ENCODE measurements at regions not wholly inside any gene's neighbourhood (a gene's known extent, or its start where the extent isn't known, plus 50 kb on each side); places are given as distances from the start of the nearest gene placed in this dataset.

- Histone ChIP-seq H3K36me3 (no peaks in the 10 kb centered on the region), H3K27me3 (no peaks in the 10 kb centered on the region; the same call in none of the 2 replicates), H3K4me3 (no peak overlapping the region), H3K9me3 (0 out of 2 replicates have a peak, but pooled peaks cover 2% of the 10 kb centered on the region)
- DNase-seq: no peak
Observed at GRCh38 chr2:222082201-222082600, 216.6 kb downstream of the PAX3 start.

- H3K36me3 ChIP-seq: no peaks in the 10 kb centered on the region
- no peaks in the 10 kb centered on the region for H3K9me3 ChIP-seq
- H3K4me3 ChIP-seq: no peak overlapping the region
- H3K27me3 ChIP-seq: no peaks in the 10 kb centered on the region; the same call in none of the 2 replicates
- no peak for DNase-seq
Observed at GRCh38 chr2:222080141-222080540, 218.7 kb downstream of the PAX3 start.

- Histone ChIP-seq H3K4me3 (no peak overlapping the region), H3K27me3 (peaks cover 3% of the 10 kb centered on the region; the same call in 1 of the 2 replicates), H3K36me3 (no peaks in the 10 kb centered on the region), H3K9me3 (no peaks in the 10 kb centered on the region)
- no peak for DNase-seq
Observed at GRCh38 chr2:222076973-222077690, 221.7 kb downstream of the PAX3 start.

GRCh38 chr2:222074674-222075073 is 224.1 kb downstream of the PAX3 start:
- Histone ChIP-seq H3K36me3 (no peaks in the 10 kb centered on the region), H3K27me3 (peaks cover 3% of the 10 kb centered on the region; the same call in 1 of the 2 replicates), H3K9me3 (peaks cover 2% of the 10 kb centered on the region; the same call in 1 of the 2 replicates), H3K4me3 (no peak overlapping the region)
- no peak for DNase-seq

- H3K36me3 ChIP-seq: no peaks in the 10 kb centered on the region
- H3K9me3 ChIP-seq: peaks cover 2% of the 10 kb centered on the region; the same call in 1 of the 2 replicates
- peaks cover 5% of the 10 kb centered on the region; the same call in 1 of the 2 replicates for H3K27me3 ChIP-seq
- no peak overlapping the region for H3K4me3 ChIP-seq
- no peak for DNase-seq
Observed at GRCh38 chr2:222071911-222072310, 226.9 kb downstream of the PAX3 start.

- DNase-seq: no peak
- Histone ChIP-seq H3K9me3 (no peaks in the 10 kb centered on the region), H3K36me3 (no peaks in the 10 kb centered on the region), H3K4me3 (no peak overlapping the region), H3K27me3 (peaks cover 6% of the 10 kb centered on the region; the same call in 1 of the 2 replicates)
Observed at GRCh38 chr2:222064286-222064685, 234.5 kb downstream of the PAX3 start.

- H3K36me3 ChIP-seq: no peaks in the 10 kb centered on the region
- no peak overlapping the region for H3K4me3 ChIP-seq
- peaks cover 33% of the 10 kb centered on the region for H3K27me3 ChIP-seq
- no peak for DNase-seq
- H3K9me3 ChIP-seq: no peaks in the 10 kb centered on the region
Observed at GRCh38 chr2:222058819-222059445, 239.9 kb downstream of the PAX3 start.

- Histone ChIP-seq H3K36me3 (no peaks in the 10 kb centered on the region), H3K27me3 (peaks cover 33% of the 10 kb centered on the region), H3K9me3 (no peaks in the 10 kb centered on the region), H3K4me3 (no peak overlapping the region)
- no peak for DNase-seq
Observed at GRCh38 chr2:222057347-222058073, 241.3 kb downstream of the PAX3 start.

GRCh38 chr2:222055328-222055727 is 243.5 kb downstream of the PAX3 start:
- Histone ChIP-seq H3K4me3 (no peak overlapping the region), H3K9me3 (no peaks in the 10 kb centered on the region), H3K36me3 (no peaks in the 10 kb centered on the region), H3K27me3 (peaks cover 33% of the 10 kb centered on the region)
- no peak for DNase-seq

- DNase-seq: no peak
- H3K36me3 ChIP-seq: no peaks in the 10 kb centered on the region
- H3K4me3 ChIP-seq: no peak overlapping the region
- peaks cover 31% of the 10 kb centered on the region for H3K27me3 ChIP-seq
- H3K9me3 ChIP-seq: no peaks in the 10 kb centered on the region
Observed at GRCh38 chr2:222054813-222055212, 244.0 kb downstream of the PAX3 start.

- Histone ChIP-seq H3K9me3 (no peaks in the 10 kb centered on the region), H3K4me3 (no peak overlapping the region), H3K27me3 (peaks cover 25% of the 10 kb centered on the region), H3K36me3 (no peaks in the 10 kb centered on the region)
- no peak for DNase-seq
Observed at GRCh38 chr2:222052934-222053367, 245.8 kb downstream of the PAX3 start.

- no peak for DNase-seq
- no peaks in the 10 kb centered on the region for H3K36me3 ChIP-seq
- peaks cover 8% of the 10 kb centered on the region for H3K27me3 ChIP-seq
- H3K4me3 ChIP-seq: no peak overlapping the region
- H3K9me3 ChIP-seq: no peaks in the 10 kb centered on the region
Observed at GRCh38 chr2:222050981-222051380, 247.8 kb downstream of the PAX3 start.

GRCh38 chr2:222049946-222050345 is 248.9 kb downstream of the PAX3 start:
- DNase-seq: peak; percentile 76
- Histone ChIP-seq H3K9me3 (no peaks in the 10 kb centered on the region), H3K36me3 (no peaks in the 10 kb centered on the region), H3K4me3 (no peak overlapping the region), H3K27me3 (no peaks in the 10 kb centered on the region; the same call in 1 of the 2 replicates)

- no peaks in the 10 kb centered on the region; the same call in 1 of the 2 replicates for H3K27me3 ChIP-seq
- no peak for DNase-seq
- no peak overlapping the region for H3K4me3 ChIP-seq
- no peaks in the 10 kb centered on the region for H3K36me3 ChIP-seq
- H3K9me3 ChIP-seq: no peaks in the 10 kb centered on the region
Observed at GRCh38 chr2:222043897-222044296, 254.9 kb downstream of the PAX3 start.

- Histone ChIP-seq H3K27me3 (no peaks in the 10 kb centered on the region; the same call in 1 of the 2 replicates), H3K36me3 (no peaks in the 10 kb centered on the region), H3K4me3 (no peak overlapping the region), H3K9me3 (no peaks in the 10 kb centered on the region)
- no peak for DNase-seq
Observed at GRCh38 chr2:222042666-222043065, 256.1 kb downstream of the PAX3 start.

GRCh38 chr2:222040333-222040732 is 258.5 kb downstream of the PAX3 start:
- Histone ChIP-seq H3K27me3 (no peaks in the 10 kb centered on the region), H3K4me3 (no peak overlapping the region), H3K36me3 (no peaks in the 10 kb centered on the region), H3K9me3 (no peaks in the 10 kb centered on the region)
- DNase-seq: no peak

- H3K9me3 ChIP-seq: no peaks in the 10 kb centered on the region
- no peak for DNase-seq
- H3K27me3 ChIP-seq: no peaks in the 10 kb centered on the region
- H3K4me3 ChIP-seq: no peak overlapping the region
- H3K36me3 ChIP-seq: no peaks in the 10 kb centered on the region
Observed at GRCh38 chr2:222039821-222040220, 259.0 kb downstream of the PAX3 start.
